HT1080 (cell line): ENCODE measurements at regions not wholly inside any gene's neighbourhood (a gene's known extent, or its start where the extent isn't known, plus 50 kb on each side); places are given as distances from the start of the nearest gene placed in this dataset.
A peak's percentile ranks its signal among the peaks of the same experiment; 100 is the strongest.
"Not testable (repeated sequence)": the region's sequence is repeated elsewhere in the genome, so short reads cannot be mapped to it uniquely, and the experiment has no call there.

Experiments used
- DNase-seq: peaks from one replicate; pipeline ENCODE4 v3.0.0-alpha.2; 2015; ENCODE audit warnings: low read depth

DNA sequence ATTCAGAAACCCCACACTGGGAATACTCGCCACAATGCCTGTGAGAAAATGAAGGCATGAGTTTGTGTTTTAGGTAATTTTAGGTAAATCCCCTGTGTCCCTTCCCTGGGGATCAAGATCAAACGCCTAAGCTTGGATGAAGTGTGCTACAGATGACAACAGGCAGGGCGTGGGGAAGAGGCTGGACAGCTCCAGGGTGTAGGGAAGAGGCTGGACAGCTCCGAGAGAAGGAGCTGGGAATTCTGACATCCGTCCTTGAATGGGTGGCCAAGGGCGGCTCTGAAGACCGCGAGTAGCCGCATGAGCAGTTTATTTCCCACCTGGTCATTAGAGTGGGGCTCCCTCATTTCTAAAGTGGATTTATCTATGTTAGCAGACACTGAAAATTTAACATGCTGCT lies 109.7 kb downstream of the RAMP3 start:
- DNase-seq: no peak

GRCh38 chr7:45268013-45268412 lies 110.4 kb downstream of the RAMP3 start:
- DNase-seq: no peak

- DNase-seq: no peak
Measured at GRCh38 chr7:45269192-45269591, 111.6 kb downstream of the RAMP3 start.

DNA sequence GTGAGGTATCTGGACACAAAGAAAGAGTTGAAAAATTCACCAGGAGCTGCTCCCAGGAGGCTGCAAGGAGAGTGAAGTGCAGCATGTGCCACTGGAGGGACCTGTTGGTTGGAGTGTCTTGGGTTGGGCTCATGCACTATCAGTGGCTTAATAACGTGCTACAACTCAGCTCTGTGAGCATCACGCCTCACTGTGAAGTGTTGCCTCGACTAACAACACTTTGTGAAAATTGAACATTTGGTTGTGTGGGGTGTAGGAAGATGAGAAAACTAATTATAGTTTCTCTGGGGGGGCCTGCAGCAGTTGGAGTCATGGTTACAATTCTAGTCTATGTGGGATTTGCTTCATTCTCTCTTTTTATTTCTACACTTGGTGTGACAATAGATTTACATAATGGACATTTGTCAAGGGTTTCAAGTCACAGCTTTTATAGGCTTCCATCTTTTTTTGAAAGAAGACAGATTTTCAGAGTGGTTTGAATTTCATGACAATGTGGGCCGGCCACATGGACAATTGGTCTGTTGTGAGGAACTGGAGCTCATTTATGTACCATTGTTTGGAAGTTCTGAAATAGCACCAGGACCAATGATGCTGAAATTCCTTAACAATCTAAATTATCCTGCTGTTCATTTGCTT lies 121.3 kb downstream of the RAMP3 start:
- DNase-seq: no peak

- not testable (repeated sequence) for DNase-seq
Measured at GRCh38 chr7:45289611-45290010, 132.0 kb downstream of the RAMP3 start.

- no peak for DNase-seq
Measured at GRCh38 chr7:45290880-45291279, 133.3 kb downstream of the RAMP3 start.

- DNase-seq: no peak
Measured at GRCh38 chr7:45292481-45292880, 134.9 kb downstream of the RAMP3 start.

- DNase-seq: no peak
Measured at GRCh38 chr7:45293295-45293942, 135.8 kb downstream of the RAMP3 start.

DNA sequence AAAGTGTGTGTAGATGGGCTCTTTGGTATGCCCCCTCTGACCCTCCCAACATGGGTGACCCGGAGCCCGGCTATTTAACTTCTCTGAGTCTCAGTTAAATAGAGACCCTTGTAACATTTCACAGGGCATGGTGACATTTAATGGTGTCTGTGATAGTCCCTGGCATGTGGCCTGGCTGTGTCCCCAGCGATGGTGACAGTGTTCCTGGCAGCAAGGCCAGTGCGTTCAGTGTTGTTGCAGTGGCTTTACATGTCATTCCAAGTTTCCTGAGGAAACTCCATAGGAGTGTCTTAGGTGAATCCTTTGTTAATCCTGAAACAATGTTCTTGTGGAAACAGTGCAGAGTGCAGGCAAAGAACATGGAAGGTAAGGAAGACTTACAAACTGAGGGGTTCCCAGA lies 137.0 kb downstream of the RAMP3 start:
- DNase-seq: no peak

DNA sequence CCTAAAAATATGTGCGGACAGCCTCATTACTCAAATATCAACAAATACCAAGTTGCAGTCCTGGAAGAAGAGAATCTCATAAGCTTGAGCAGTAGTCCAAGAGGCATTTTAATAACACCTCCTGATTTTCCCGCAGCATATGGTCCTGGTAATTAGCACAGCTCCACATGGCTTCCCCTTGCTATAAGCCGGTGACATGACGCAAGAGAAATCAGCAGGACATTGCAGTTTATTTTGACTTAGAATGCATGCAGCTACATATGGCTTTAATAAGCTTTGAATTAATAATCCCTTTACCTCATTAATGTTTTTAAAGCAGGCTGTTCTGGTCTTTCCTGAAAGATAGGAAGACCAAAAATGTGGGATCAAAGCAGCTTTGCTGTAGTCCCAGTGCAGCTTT lies 137.6 kb downstream of the RAMP3 start:
- no peak for DNase-seq

GRCh38 chr7:45296748-45297147 lies 139.2 kb downstream of the RAMP3 start:
- DNase-seq: no peak

- DNase-seq: no peak
Measured at GRCh38 chr7:45306752-45307305, 149.2 kb downstream of the RAMP3 start.

DNA sequence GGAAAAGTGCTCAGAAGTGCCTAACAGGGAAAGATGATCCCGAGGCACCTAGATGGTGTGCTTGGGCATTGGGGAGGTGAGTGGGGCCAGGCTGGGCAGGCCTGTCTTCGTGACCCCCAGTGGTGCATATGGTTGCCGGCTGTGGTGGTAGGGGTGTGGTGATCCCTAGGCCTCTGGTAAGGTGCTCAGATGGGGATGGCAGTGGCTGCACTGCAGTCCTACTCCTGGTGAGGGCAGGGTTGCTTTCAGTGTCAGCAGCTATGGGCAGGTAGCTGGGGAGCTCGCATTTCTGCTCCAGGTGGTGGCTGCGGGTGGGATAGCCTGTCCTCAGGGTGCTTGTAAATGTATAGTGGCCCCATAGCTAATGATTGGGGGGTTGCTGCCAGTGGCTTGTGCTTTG lies 154.0 kb downstream of the RAMP3 start:
- no peak for DNase-seq

- DNase-seq: not testable (repeated sequence)
Measured at GRCh38 chr7:45315512-45315911, 157.9 kb downstream of the RAMP3 start.

DNA sequence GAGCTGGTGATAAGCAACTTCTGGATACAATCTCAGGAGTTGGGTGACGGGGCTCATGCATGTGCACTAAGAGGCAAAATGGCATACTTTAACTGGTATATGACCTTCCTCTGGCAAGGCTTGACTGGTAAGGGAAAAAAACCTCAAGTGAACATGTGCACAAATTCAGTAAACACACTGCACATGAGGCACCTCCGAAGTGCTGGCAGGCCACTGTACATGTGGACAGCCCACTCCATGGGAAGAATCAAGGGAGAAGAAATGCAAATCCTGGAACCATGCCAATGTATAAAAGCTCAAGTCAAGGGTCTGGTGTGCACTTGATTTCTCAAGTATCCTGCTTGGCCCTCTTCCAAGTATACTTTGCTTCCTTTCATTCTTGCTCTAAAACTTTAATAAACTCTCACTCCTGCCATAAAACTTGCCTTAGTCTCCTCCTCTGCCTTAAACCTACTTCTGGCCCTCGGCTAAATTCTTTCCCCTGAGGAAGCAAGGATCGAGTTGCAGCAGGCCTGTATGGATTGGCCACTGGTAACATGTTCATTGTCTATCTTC lies 167.2 kb downstream of the RAMP3 start:
- DNase-seq: no peak

GRCh38 chr7:45325378-45325777 lies 167.8 kb downstream of the RAMP3 start:
- no peak for DNase-seq

DNA sequence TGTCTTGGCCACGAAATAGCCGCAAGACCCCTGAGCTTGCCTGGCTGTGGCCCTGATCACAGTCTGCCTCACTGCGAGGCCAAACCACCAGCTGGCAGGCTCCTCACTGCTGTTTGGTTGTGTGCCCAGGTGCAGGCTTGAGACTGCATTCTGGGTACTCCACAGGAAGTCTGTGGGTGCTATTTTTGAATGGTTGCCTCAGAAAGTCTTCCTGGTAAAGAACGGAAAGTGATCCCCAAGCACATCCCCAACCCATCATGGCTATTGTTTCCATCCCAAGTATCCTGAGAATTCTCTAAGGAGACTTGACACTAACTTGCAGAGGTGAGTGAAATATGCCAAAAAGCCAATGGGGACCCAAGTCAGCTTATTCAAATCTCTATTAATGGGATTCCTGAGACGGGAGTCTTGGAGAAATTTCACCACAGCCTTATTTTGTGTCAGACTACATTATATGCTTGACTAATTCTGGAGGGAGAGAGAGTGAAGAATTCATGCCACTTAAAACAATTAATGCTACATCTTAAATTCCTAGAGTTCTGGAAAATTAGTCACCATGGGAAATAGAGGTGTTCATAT lies 170.9 kb downstream of the RAMP3 start:
- no peak for DNase-seq

DNA sequence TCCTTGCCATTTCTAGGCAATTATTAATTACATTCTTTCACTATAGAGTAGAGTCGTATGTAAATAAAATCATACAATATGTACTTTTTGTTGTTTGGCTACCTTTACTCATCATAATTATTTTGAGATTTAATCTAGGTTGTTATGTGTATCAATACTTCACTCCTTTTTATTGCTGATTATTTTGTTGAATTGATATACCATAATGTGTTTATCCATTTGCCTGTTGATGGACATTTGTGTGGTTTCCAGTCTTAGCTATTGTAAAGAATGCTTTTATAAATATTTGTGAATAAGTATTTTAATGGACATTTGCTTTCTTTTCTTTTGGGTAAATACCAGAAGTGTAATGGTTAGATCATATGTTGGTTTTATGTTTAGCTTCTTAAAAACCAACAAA lies 174.0 kb downstream of the RAMP3 start:
- no peak for DNase-seq

DNA sequence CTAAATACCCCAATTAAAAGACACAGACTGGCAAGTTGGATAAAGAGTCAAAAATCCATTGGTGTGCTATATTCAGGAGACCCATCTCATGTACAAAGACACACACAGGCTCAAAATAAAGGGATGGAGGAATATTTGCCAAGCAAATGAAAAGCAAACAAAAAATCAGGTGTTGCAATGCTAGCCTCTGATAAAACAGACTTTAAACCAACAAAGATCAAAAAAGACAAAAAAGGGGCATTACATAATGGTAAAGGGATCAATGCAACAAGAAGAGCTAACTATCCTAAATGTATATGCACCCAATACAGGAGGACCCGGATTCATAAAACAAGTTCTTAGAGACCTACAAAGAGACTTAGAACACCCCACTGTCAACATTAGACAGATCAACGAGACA lies 177.4 kb downstream of the RAMP3 start:
- not testable (repeated sequence) for DNase-seq

DNA sequence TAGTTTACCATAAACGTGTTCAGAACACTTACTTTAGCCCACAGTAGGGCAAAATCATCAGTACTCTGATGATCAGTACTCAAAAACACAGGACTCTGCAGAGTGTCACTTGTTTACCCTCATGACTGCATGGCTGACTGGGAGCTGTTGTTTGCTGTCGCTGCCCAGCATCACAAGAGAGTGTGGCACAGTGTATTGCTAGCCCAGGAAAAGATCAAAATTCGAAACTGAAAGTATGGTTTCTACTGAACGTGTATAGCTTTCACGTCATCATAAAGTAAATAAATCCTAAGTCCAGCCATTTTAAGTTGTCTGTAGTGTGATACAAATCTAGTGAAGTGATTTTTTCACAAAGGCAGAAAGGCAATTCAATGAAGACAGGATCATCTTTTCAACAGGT lies 184.6 kb downstream of the RAMP3 start:
- peak; percentile 4 for DNase-seq

- DNase-seq: no peak
Measured at GRCh38 chr7:45343746-45344145, 186.2 kb downstream of the RAMP3 start.

GRCh38 chr7:45347804-45348203 lies 190.2 kb downstream of the RAMP3 start:
- DNase-seq: peak; percentile 42
